GM23338 (cell line): ENCODE measurements at regions not wholly inside any gene's neighbourhood (a gene's known extent, or its start where the extent isn't known, plus 50 kb on each side); places are given as distances from the start of the nearest gene placed in this dataset.

Experiments used
- ATAC-seq: fragments of 200-7000 bp; cut with Tn5 transposase; 3 replicates; pipeline ENCODE4 v1.9.1; 2020
- DNase-seq: peaks from one replicate; pipeline ENCODE4 v3.0.0-alpha.2; 2015; ENCODE audit warnings: low spot score
- H2AFZ ChIP-seq: fragments of 200-600 bp; sonication (generic); 2 replicates; pipeline ENCODE4 v1.8.0; 2016; ENCODE audit warnings: antibody characterized with exemption, mild to moderate bottlenecking, moderate library complexity
- H3F3A ChIP-seq: fragments of 200-600 bp; sonication (generic); replicated peaks from 2 replicates; pipeline ENCODE4 v1.8.0; 2017; ENCODE audit warnings: antibody characterized with exemption, mixed run types, low read depth
- H3K27ac ChIP-seq: fragments of 200-600 bp; sonication (generic); 2 replicates; pipeline ENCODE4 v1.6.1; 2016; ENCODE audit warnings: low read depth
- H3K27me3 ChIP-seq: fragments of 200-600 bp; sonication (generic); 2 replicates; pipeline ENCODE4 v1.8.0; 2016; ENCODE audit warnings: mild to moderate bottlenecking, mixed run types, moderate library complexity; ENCODE audit not compliant: insufficient read depth
- H3K36me3 ChIP-seq: fragments of 200-600 bp; sonication (generic); 2 replicates; pipeline ENCODE4 v1.8.0; 2016; ENCODE audit warnings: mild to moderate bottlenecking; ENCODE audit not compliant: insufficient read depth
- H3K4me1 ChIP-seq: fragments of 200-600 bp; sonication (generic); 2 replicates; pipeline ENCODE4 v1.8.0; 2016; ENCODE audit warnings: mild to moderate bottlenecking, moderate library complexity; ENCODE audit not compliant: insufficient read depth
- H3K4me2 ChIP-seq: fragments of 200-600 bp; sonication (generic); 2 replicates; pipeline ENCODE4 v1.7.1; 2017; ENCODE audit warnings: mixed run types
- H3K4me3 ChIP-seq: fragments of 200-600 bp; sonication (generic); 2 replicates; pipeline ENCODE4 v1.6.1; 2016; ENCODE audit warnings: mixed run types
- H3K79me2 ChIP-seq: fragments of 200-600 bp; sonication (generic); replicated peaks from 2 replicates; pipeline ENCODE4 v1.8.0; 2017; ENCODE audit warnings: mild to moderate bottlenecking; ENCODE audit not compliant: insufficient read depth
- H3K9me2 ChIP-seq: fragments of 200-600 bp; sonication (generic); 2 replicates; pipeline ENCODE4 v1.8.0; 2017; ENCODE audit not compliant: insufficient read depth
- H4K20me1 ChIP-seq: fragments of 200-600 bp; sonication (generic); replicated peaks from 2 replicates; pipeline ENCODE4 v1.8.0; 2017; ENCODE audit warnings: mild to moderate bottlenecking; ENCODE audit not compliant: insufficient read depth
- H3K27ac Mint-ChIP-seq: 2 replicates; pipeline ENCODE4 v1.8.0; 2020; ENCODE audit warnings: inconsistent platforms, mild to moderate bottlenecking, moderate library complexity, mixed read lengths
- H3K27me3 Mint-ChIP-seq: 3 replicates; pipeline ENCODE4 v1.8.0; 2022; ENCODE audit warnings: low read depth, mild to moderate bottlenecking, moderate library complexity, mixed read lengths, inconsistent platforms; ENCODE audit not compliant: insufficient read depth, poor library complexity
- H3K36me3 Mint-ChIP-seq: 3 replicates; pipeline ENCODE4 v1.8.0; 2021; ENCODE audit warnings: low read depth, mild to moderate bottlenecking, inconsistent platforms, moderate library complexity, mixed read lengths
- H3K4me1 Mint-ChIP-seq: 3 replicates; pipeline ENCODE4 v1.8.0; 2020; ENCODE audit warnings: mild to moderate bottlenecking, inconsistent platforms, mixed read lengths
- H3K4me3 Mint-ChIP-seq: 3 replicates; pipeline ENCODE4 v1.8.0; 2021; ENCODE audit warnings: moderate library complexity, mild to moderate bottlenecking, inconsistent platforms, mixed read lengths
- H3K9me3 Mint-ChIP-seq: 3 replicates; pipeline ENCODE4 v1.8.0; 2020; ENCODE audit warnings: moderate library complexity, mild to moderate bottlenecking, inconsistent platforms, mixed read lengths
- CREB1 ChIP-seq: fragments of 250-450 bp; sonication (Bioruptor Pico); IDR thresholded peaks from 2 replicates; pipeline ENCODE4 v1.5.0; 2020; ENCODE audit warnings: low read depth, mild to moderate bottlenecking, moderate library complexity
- ETS1 ChIP-seq: IDR thresholded peaks from 2 replicates; pipeline ENCODE4 v1.6.1; 2016; ENCODE audit warnings: antibody characterized with exemption
- EZH2 ChIP-seq: fragments of 200-600 bp; sonication (generic); IDR thresholded peaks from one replicate; pipeline ENCODE4 v1.8.0; 2017; ENCODE audit warnings: antibody characterized with exemption, mild to moderate bottlenecking, low read depth; ENCODE audit not compliant: unreplicated experiment
- EZH2phosphoT487 ChIP-seq: fragments of 200-600 bp; sonication (generic); IDR thresholded peaks from one replicate; pipeline ENCODE4 v1.8.1; 2018; ENCODE audit warnings: antibody characterized with exemption; ENCODE audit not compliant: unreplicated experiment
- ZNF114 ChIP-seq: fragments of 250-450 bp; sonication (Bioruptor Pico); IDR thresholded peaks from 2 replicates; pipeline ENCODE4 v1.5.0; 2020; ENCODE audit warnings: mild to moderate bottlenecking, moderate library complexity
- TF ChIP-seq, protein P1 (sequence below): IDR thresholded peaks from one replicate; pipeline ENCODE4 v1.6.1; 2018; ENCODE audit warnings: antibody characterized with exemption; ENCODE audit not compliant: unreplicated experiment
- TF ChIP-seq, protein P2 (sequence below), 2 experiments: fragments of 200-600 bp in 1 of 2; sonication (generic) in 1 of 2; conservative IDR thresholded peaks; 2 replicates each; pipeline versions ENCODE4 v1.5.1 to v1.6.1; 2016 to 2017; ENCODE audit warnings: antibody characterized with exemption in 2 of 2, low read depth in 2 of 2, mild to moderate bottlenecking in 2 of 2, moderate library complexity in 1 of 2
- TF ChIP-seq, protein P3 (sequence below): fragments of 250-450 bp; sonication (Bioruptor Pico); IDR thresholded peaks from 2 replicates; pipeline ENCODE4 v1.5.0; 2020; ENCODE audit warnings: mild to moderate bottlenecking, moderate library complexity

GRCh38 chr16:62549875-62550274 is 513.6 kb upstream of the CDH8 start:
- H3K4me1 ChIP-seq = no peaks in the 10 kb centered on the region
- no peaks in the 10 kb centered on the region for H4K20me1 ChIP-seq
- no peak overlapping the region for H3K4me3 ChIP-seq
- ATAC-seq = no peak
- no peaks in the 10 kb centered on the region for H3K9me2 ChIP-seq
- no peak for TF ChIP-seq ZNF114 (CRISPR knock-in tag)
- no peak for TF ChIP-seq CREB1 (CRISPR knock-in tag)
- TF ChIP-seq, protein P1, sequence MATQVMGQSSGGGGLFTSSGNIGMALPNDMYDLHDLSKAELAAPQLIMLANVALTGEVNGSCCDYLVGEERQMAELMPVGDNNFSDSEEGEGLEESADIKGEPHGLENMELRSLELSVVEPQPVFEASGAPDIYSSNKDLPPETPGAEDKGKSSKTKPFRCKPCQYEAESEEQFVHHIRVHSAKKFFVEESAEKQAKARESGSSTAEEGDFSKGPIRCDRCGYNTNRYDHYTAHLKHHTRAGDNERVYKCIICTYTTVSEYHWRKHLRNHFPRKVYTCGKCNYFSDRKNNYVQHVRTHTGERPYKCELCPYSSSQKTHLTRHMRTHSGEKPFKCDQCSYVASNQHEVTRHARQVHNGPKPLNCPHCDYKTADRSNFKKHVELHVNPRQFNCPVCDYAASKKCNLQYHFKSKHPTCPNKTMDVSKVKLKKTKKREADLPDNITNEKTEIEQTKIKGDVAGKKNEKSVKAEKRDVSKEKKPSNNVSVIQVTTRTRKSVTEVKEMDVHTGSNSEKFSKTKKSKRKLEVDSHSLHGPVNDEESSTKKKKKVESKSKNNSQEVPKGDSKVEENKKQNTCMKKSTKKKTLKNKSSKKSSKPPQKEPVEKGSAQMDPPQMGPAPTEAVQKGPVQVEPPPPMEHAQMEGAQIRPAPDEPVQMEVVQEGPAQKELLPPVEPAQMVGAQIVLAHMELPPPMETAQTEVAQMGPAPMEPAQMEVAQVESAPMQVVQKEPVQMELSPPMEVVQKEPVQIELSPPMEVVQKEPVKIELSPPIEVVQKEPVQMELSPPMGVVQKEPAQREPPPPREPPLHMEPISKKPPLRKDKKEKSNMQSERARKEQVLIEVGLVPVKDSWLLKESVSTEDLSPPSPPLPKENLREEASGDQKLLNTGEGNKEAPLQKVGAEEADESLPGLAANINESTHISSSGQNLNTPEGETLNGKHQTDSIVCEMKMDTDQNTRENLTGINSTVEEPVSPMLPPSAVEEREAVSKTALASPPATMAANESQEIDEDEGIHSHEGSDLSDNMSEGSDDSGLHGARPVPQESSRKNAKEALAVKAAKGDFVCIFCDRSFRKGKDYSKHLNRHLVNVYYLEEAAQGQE = no peak
- TF ChIP-seq, protein P2, sequence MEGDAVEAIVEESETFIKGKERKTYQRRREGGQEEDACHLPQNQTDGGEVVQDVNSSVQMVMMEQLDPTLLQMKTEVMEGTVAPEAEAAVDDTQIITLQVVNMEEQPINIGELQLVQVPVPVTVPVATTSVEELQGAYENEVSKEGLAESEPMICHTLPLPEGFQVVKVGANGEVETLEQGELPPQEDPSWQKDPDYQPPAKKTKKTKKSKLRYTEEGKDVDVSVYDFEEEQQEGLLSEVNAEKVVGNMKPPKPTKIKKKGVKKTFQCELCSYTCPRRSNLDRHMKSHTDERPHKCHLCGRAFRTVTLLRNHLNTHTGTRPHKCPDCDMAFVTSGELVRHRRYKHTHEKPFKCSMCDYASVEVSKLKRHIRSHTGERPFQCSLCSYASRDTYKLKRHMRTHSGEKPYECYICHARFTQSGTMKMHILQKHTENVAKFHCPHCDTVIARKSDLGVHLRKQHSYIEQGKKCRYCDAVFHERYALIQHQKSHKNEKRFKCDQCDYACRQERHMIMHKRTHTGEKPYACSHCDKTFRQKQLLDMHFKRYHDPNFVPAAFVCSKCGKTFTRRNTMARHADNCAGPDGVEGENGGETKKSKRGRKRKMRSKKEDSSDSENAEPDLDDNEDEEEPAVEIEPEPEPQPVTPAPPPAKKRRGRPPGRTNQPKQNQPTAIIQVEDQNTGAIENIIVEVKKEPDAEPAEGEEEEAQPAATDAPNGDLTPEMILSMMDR (conservative IDR thresholded peaks at IDR 0.05; ENCODE audit: low read depth in 2 of 2) = no peak
- TF ChIP-seq EZH2 = no peak
- no peak for TF ChIP-seq ETS1
- TF ChIP-seq EZH2phosphoT487 = no peak
- TF ChIP-seq, protein P3, sequence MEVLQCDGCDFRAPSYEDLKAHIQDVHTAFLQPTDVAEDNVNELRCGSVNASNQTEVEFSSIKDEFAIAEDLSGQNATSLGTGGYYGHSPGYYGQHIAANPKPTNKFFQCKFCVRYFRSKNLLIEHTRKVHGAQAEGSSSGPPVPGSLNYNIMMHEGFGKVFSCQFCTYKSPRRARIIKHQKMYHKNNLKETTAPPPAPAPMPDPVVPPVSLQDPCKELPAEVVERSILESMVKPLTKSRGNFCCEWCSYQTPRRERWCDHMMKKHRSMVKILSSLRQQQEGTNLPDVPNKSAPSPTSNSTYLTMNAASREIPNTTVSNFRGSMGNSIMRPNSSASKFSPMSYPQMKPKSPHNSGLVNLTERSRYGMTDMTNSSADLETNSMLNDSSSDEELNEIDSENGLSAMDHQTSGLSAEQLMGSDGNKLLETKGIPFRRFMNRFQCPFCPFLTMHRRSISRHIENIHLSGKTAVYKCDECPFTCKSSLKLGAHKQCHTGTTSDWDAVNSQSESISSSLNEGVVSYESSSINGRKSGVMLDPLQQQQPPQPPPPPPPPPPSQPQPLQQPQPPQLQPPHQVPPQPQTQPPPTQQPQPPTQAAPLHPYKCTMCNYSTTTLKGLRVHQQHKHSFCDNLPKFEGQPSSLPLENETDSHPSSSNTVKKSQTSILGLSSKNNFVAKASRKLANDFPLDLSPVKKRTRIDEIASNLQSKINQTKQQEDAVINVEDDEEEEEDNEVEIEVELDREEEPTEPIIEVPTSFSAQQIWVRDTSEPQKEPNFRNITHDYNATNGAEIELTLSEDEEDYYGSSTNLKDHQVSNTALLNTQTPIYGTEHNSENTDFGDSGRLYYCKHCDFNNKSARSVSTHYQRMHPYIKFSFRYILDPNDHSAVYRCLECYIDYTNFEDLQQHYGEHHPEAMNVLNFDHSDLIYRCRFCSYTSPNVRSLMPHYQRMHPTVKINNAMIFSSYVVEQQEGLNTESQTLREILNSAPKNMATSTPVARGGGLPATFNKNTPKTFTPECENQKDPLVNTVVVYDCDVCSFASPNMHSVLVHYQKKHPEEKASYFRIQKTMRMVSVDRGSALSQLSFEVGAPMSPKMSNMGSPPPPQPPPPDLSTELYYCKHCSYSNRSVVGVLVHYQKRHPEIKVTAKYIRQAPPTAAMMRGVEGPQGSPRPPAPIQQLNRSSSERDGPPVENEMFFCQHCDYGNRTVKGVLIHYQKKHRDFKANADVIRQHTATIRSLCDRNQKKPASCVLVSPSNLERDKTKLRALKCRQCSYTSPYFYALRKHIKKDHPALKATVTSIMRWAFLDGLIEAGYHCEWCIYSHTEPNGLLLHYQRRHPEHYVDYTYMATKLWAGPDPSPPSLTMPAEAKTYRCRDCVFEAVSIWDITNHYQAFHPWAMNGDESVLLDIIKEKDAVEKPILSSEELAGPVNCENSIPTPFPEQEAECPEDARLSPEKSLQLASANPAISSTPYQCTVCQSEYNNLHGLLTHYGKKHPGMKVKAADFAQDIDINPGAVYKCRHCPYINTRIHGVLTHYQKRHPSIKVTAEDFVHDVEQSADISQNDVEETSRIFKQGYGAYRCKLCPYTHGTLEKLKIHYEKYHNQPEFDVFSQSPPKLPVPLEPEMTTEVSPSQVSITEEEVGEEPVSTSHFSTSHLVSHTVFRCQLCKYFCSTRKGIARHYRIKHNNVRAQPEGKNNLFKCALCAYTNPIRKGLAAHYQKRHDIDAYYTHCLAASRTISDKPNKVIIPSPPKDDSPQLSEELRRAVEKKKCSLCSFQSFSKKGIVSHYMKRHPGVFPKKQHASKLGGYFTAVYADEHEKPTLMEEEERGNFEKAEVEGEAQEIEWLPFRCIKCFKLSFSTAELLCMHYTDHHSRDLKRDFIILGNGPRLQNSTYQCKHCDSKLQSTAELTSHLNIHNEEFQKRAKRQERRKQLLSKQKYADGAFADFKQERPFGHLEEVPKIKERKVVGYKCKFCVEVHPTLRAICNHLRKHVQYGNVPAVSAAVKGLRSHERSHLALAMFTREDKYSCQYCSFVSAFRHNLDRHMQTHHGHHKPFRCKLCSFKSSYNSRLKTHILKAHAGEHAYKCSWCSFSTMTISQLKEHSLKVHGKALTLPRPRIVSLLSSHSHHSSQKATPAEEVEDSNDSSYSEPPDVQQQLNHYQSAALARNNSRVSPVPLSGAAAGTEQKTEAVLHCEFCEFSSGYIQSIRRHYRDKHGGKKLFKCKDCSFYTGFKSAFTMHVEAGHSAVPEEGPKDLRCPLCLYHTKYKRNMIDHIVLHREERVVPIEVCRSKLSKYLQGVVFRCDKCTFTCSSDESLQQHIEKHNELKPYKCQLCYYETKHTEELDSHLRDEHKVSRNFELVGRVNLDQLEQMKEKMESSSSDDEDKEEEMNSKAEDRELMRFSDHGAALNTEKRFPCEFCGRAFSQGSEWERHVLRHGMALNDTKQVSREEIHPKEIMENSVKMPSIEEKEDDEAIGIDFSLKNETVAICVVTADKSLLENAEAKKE (CRISPR knock-in tag) = no peak
- Mint-ChIP-seq H3K27ac (no peak overlapping the region), H3K9me3 (peaks cover 4% of the 10 kb centered on the region; the same call in 2 of the 3 replicates), H3K36me3 (peaks cover 8% of the 10 kb centered on the region; the same call in 1 of the 3 replicates), H3K4me1 (peaks cover 8% of the 10 kb centered on the region), H3K27me3 (no peaks in the 10 kb centered on the region), H3K4me3 (no peak overlapping the region)
- no peak for DNase-seq
- no peaks in the 10 kb centered on the region for H3K27me3 ChIP-seq
- H3K27ac ChIP-seq = no peak overlapping the region
- no peak overlapping the region for H3K4me2 ChIP-seq
- no peaks in the 10 kb centered on the region for H3F3A ChIP-seq
- H2AFZ ChIP-seq = no peak overlapping the region
- no peaks in the 10 kb centered on the region for H3K79me2 ChIP-seq
- no peaks in the 10 kb centered on the region for H3K36me3 ChIP-seq
